K562 (cell line): ENCODE measurements at regions not wholly inside any gene's neighbourhood (a gene's known extent, or its start where the extent isn't known, plus 50 kb on each side); places are given as distances from the start of the nearest gene placed in this dataset.

Experiments used
- ATAC-seq: fragments of 200-7000 bp; cut with Tn5 transposase; 3 replicates; pipeline ENCODE4 v1.9.1; 2020; ENCODE audit warnings: moderate library complexity
- BruUV-seq: library from RNA; stranded (reverse); fragments of 400-500 nt; replicated peaks from 2 replicates; lab custom pipeline; 2021; lab: Mats Ljungman, UMichigan
- CTCF ChIA-PET: fragments of 300-600 bp; formaldehyde crosslinking; extraction: SDS; loops from one replicate; lab custom pipeline; 2021; ENCODE audit warnings: low intra/inter-chr PET ratio; lab: Yijun Ruan, JAX
- POLR2A ChIA-PET: fragments of 300-600, 350-650 bp; sonication (Branson Sonifier 250); formaldehyde crosslinking; extraction: SDS; loops from one replicate; lab custom pipeline; 2021; ENCODE audit warnings: antibody characterized with exemption, inconsistent platforms; lab: Yijun Ruan, JAX
- DNase-seq, 4 experiments: peaks; one replicate each; pipeline versions ENCODE4 v3.0.0 to v3.0.0-alpha.2; 2011 to 2018; ENCODE audit warnings: low spot score in 3 of 4, mixed read lengths in 3 of 4; ENCODE audit errors: extremely low read depth in 1 of 4
- FAIRE-seq: peaks from 2 replicates; lab custom pipeline; 2011; peaks lifted over from hg19 to GRCh38; lab: Jason Lieb, UNC
- H2AFZ ChIP-seq: 2 replicates; pipeline ENCODE4 v1.6.0; 2011; ENCODE audit warnings: low read depth, low read length, control low read depth, inconsistent platforms
- H3K27ac ChIP-seq: fragments of 200-600 bp; 3 replicates; pipeline ENCODE4 v1.8.0; 2011; ENCODE audit warnings: low read depth, mild to moderate bottlenecking, control low read depth, inconsistent platforms, low read length, moderate library complexity, mixed read lengths; ENCODE audit errors: extremely low read depth
- H3K27me3 ChIP-seq, 2 experiments: fragments of 300-600 bp in 1 of 2; 2 replicates in 1 of 2; 3 replicates in 1 of 2; pipeline versions ENCODE4 v1.6.0 to v1.8.0; 2011; ENCODE audit warnings: inconsistent platforms in 2 of 2, low read length in 2 of 2, mild to moderate bottlenecking in 1 of 2, mixed read lengths in 1 of 2, moderate library complexity in 1 of 2; ENCODE audit not compliant: control insufficient read depth in 2 of 2, insufficient read depth in 2 of 2
- H3K36me3 ChIP-seq: fragments of 300-600 bp; 3 replicates; pipeline ENCODE4 v1.8.0; 2011; ENCODE audit warnings: mild to moderate bottlenecking, low read length, inconsistent platforms; ENCODE audit not compliant: control insufficient read depth, insufficient read depth
- H3K4me1 ChIP-seq, 2 experiments: fragments of 200-600 bp in 1 of 2; replicated peaks in 1 of 2; 2 replicates in 1 of 2; 3 replicates in 1 of 2; pipeline versions ENCODE4 v1.5.1 to v1.8.0; 2011; ENCODE audit warnings: inconsistent platforms in 2 of 2, low read length in 2 of 2, mild to moderate bottlenecking in 1 of 2, mixed read lengths in 1 of 2, moderate library complexity in 1 of 2; ENCODE audit not compliant: control insufficient read depth in 2 of 2, insufficient read depth in 2 of 2
- H3K4me2 ChIP-seq: 2 replicates; pipeline ENCODE4 v1.6.1; 2011; ENCODE audit warnings: low read length, control low read depth, inconsistent platforms, mixed read lengths; ENCODE audit not compliant: insufficient read depth
- H3K4me3 ChIP-seq: fragments of 200-600 bp; sonication (generic), shearing (Covaris generic); 2 replicates; pipeline ENCODE4 v1.5.1; 2016; ENCODE audit warnings: control low read depth, inconsistent platforms
- H3K79me2 ChIP-seq: fragments of 200-600 bp; 3 replicates; pipeline ENCODE4 v1.8.0; 2011; ENCODE audit warnings: low read length, inconsistent platforms; ENCODE audit not compliant: control insufficient read depth, insufficient read depth
- H3K9ac ChIP-seq, 2 experiments: 2 replicates each; pipeline versions ENCODE4 v1.6.0 to v1.6.1; 2011; ENCODE audit warnings: low read depth in 2 of 2, low read length in 2 of 2, control low read depth in 1 of 2, inconsistent platforms in 1 of 2, mild to moderate bottlenecking in 1 of 2, mixed read lengths in 1 of 2; ENCODE audit not compliant: insufficient read depth in 1 of 2
- H3K9me1 ChIP-seq: one replicate; pipeline ENCODE4 v1.6.0; 2011; ENCODE audit warnings: inconsistent platforms, mild to moderate bottlenecking, low read length, moderate library complexity; ENCODE audit not compliant: control insufficient read depth, insufficient read depth
- H3K9me3 ChIP-seq: replicated peaks from 2 replicates; pipeline ENCODE4 v1.5.1; 2011; ENCODE audit warnings: low read depth, low read length, inconsistent platforms; ENCODE audit not compliant: control insufficient read depth, insufficient read depth
- H4K20me1 ChIP-seq: replicated peaks from 2 replicates; pipeline ENCODE4 v1.6.1; 2011; ENCODE audit warnings: low read length, inconsistent platforms, mixed read lengths; ENCODE audit not compliant: control insufficient read depth, insufficient read depth
- ADNP ChIP-seq: fragments of 200-800 bp; sonication (Bioruptor generic); IDR thresholded peaks from 2 replicates; pipeline ENCODE4 v1.6.1; 2016; ENCODE audit warnings: missing genetic modification characterization, missing compliant biosample characterization
- DIDO1 ChIP-seq: fragments of 450-650 bp; IDR thresholded peaks from 2 replicates; pipeline ENCODE4 v1.6.1; 2016; ENCODE audit warnings: low read depth, missing biosample characterization, missing genetic modification characterization
- POLR2A ChIP-seq: fragments of 450-650 bp; conservative IDR thresholded peaks from 2 replicates; pipeline ENCODE4 v1.6.1; 2016
- PTBP1 ChIP-seq: fragments of 200-400 bp; formaldehyde crosslinking; IDR thresholded peaks from 2 replicates; pipeline ENCODE4 v1.6.1; 2017; ENCODE audit warnings: low read depth, low read length
- PTTG1 ChIP-seq: fragments of 450-650 bp; IDR thresholded peaks from 2 replicates; pipeline ENCODE4 v1.6.1; 2016; ENCODE audit warnings: low read depth, mild to moderate bottlenecking, missing genetic modification characterization, missing compliant biosample characterization
- SMAD3 ChIP-seq: fragments of 450-650 bp; formaldehyde crosslinking; conservative IDR thresholded peaks from 2 replicates; pipeline ENCODE4 v1.4.0; 2020; ENCODE audit warnings: mild to moderate bottlenecking
- ZNF184 ChIP-seq: sonication (generic); formaldehyde crosslinking; IDR thresholded peaks from 2 replicates; pipeline ENCODE4 v1.5.0; 2020; ENCODE audit warnings: missing genetic modification reagents
- WGBS: fragments of 100-300 bp; shearing (Covaris generic); methylation state at CpG from one replicate; pipeline ENCODE4 v1.1.6; 2016; ENCODE audit warnings: low coverage, mixed read lengths; ENCODE audit not compliant: insufficient coverage; ENCODE audit errors: missing lambda C conversion rate; 5-methylcytosine and 5-hydroxymethylcytosine counted together
- in situ Hi-C: fragments of 300-500 bp; cut with MboI; formaldehyde crosslinking; loops from 4 replicates; pipeline ENCODE4 v1.15.0; 2018; ENCODE audit warnings: inconsistent platforms, mixed read lengths
- intact Hi-C: fragments of 100-400 bp; cut with micrococcal nuclease; formaldehyde crosslinking; loops from 2 replicates; pipeline ENCODE4 v1.14.2; 2022
- TF ChIP-seq, protein P1 (sequence below), 2 experiments: fragments of 450-650 bp; formaldehyde crosslinking in 1 of 2; IDR thresholded peaks; 2 replicates each; pipeline versions ENCODE4 v1.4.0 to v1.6.1; 2014 to 2020; ENCODE audit warnings: mild to moderate bottlenecking in 2 of 2, borderline replicate concordance in 1 of 2, low read depth in 1 of 2

DNA sequence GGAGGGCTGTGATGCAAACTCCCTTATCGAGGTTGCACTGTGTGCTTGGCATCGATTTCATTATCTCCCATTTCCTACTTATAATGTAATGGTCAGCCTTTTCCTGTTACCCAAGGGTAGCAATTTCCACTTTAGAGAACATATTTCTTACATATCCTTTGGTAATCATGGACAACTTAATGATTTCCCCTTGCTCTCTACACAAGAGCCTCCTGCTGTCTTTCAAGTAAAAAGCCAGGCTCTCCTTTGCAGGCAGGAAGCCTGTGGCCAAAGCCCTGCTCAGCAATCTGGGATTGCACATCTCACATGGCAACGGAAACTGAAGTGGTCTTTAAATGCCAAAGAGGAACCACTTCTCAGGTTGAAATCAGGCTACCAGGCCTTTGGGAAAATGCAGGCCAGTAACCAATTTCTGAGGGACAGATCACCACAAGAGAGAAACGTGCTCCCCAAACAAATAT lies 86.7 kb upstream of the IKZF1 start:
- Histone ChIP-seq H3K27ac (no peak overlapping the region), H3K4me2 (no peak overlapping the region), H4K20me1 (no peaks in the 10 kb centered on the region), H3K9ac (no peak overlapping the region), H3K4me3 (no peak overlapping the region), H3K36me3 (no peaks in the 10 kb centered on the region)
- no TSS peak for BruUV-seq
- ChIA-PET POLR2A (interaction anchor here (1.7 kb wide), 1 partner anchor 10 kb away, joined by 7 read pairs; no protein-coding TSS in a partner anchor), CTCF (no interaction called here)
- ATAC-seq: no peak
- 12% methylated on average over 4 of the region's 4 CpGs for WGBS
- TF ChIP-seq POLR2A: no peak
- TF ChIP-seq PTBP1: no peak
- no peak for TF ChIP-seq SMAD3 (CRISPR knock-in tag)
- no peak for TF ChIP-seq ZNF184
- TF ChIP-seq ADNP: no peak
- no peak for TF ChIP-seq PTTG1 (tag)
- TF ChIP-seq, all 486 proteins: peak for 0
- in situ Hi-C loops: no loop called here
- Histone ChIP-seq H3K9me3 (peaks cover 3% of the 10 kb centered on the region; the same call in 1 of the 2 replicates), H3K27me3 (peaks cover 0 to 9% of the 10 kb centered on the region in 2 experiments; a peak in 1 of 5 replicates), H3K9me1 (no peaks in the 10 kb centered on the region), H3K4me1 (peaks cover 0 to 9% of the 10 kb centered on the region in 2 experiments; a peak in 4 of 5 replicates), H2AFZ (no peak overlapping the region), H3K79me2 (no peaks in the 10 kb centered on the region)
- intact Hi-C loops: no loop called here
- FAIRE-seq (no peak), DNase-seq (no peak)

DNA sequence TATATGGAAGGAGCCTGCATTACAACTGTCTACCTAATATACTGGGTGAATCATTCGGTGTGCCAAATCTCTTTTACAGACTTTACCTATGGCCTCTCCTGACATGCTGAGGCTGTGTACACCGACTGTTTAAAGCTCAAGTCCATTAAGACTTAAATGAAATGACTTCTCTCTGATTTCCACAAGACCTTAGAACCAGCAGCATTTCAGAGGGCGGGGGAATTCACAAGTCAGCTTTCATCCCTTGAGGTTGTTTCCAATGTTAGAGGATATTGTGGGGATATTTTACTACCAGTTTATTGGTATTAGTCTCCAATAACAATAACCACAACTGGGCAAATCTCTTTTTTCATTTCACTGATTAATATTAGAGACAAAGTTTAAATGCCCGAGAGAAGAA lies 87.1 kb upstream of the IKZF1 start:
- TF ChIP-seq DIDO1: no peak
- TF ChIP-seq, protein P1, sequence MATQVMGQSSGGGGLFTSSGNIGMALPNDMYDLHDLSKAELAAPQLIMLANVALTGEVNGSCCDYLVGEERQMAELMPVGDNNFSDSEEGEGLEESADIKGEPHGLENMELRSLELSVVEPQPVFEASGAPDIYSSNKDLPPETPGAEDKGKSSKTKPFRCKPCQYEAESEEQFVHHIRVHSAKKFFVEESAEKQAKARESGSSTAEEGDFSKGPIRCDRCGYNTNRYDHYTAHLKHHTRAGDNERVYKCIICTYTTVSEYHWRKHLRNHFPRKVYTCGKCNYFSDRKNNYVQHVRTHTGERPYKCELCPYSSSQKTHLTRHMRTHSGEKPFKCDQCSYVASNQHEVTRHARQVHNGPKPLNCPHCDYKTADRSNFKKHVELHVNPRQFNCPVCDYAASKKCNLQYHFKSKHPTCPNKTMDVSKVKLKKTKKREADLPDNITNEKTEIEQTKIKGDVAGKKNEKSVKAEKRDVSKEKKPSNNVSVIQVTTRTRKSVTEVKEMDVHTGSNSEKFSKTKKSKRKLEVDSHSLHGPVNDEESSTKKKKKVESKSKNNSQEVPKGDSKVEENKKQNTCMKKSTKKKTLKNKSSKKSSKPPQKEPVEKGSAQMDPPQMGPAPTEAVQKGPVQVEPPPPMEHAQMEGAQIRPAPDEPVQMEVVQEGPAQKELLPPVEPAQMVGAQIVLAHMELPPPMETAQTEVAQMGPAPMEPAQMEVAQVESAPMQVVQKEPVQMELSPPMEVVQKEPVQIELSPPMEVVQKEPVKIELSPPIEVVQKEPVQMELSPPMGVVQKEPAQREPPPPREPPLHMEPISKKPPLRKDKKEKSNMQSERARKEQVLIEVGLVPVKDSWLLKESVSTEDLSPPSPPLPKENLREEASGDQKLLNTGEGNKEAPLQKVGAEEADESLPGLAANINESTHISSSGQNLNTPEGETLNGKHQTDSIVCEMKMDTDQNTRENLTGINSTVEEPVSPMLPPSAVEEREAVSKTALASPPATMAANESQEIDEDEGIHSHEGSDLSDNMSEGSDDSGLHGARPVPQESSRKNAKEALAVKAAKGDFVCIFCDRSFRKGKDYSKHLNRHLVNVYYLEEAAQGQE (IDR thresholded peaks at IDR 0.05; ENCODE audit: borderline replicate concordance): no peak
- TF ChIP-seq, protein P1 (CRISPR knock-in tag; IDR thresholded peaks at IDR 0.05; ENCODE audit: low read depth): no peak
- ChIA-PET POLR2A (no interaction called here), CTCF (no interaction called here)
- no peaks in the 10 kb centered on the region for H4K20me1 ChIP-seq
- no peaks in the 10 kb centered on the region for H3K36me3 ChIP-seq
- FAIRE-seq: no peak
- in situ Hi-C loops: no loop called here
- no peaks in the 10 kb centered on the region for H3K79me2 ChIP-seq
- H3K27me3 ChIP-seq: peaks cover 0 to 9% of the 10 kb centered on the region in 2 experiments; a peak in 1 of 5 replicates
- BruUV-seq: no TSS peak
- DNase-seq: no peak
- H2AFZ ChIP-seq: no peak overlapping the region
- 34% methylated on average over 4 of the region's 4 CpGs for WGBS
- peaks cover 0 to 11% of the 10 kb centered on the region in 2 experiments; a peak in 4 of 5 replicates for H3K4me1 ChIP-seq
- intact Hi-C loops: no loop called here
- peaks cover 3% of the 10 kb centered on the region; the same call in 1 of the 2 replicates for H3K9me3 ChIP-seq
- no peak overlapping the region for H3K4me3 ChIP-seq
- H3K9me1 ChIP-seq: no peaks in the 10 kb centered on the region
- no peak overlapping the region for H3K27ac ChIP-seq
- H3K9ac ChIP-seq: no peak overlapping the region
- no peak for ATAC-seq
- H3K4me2 ChIP-seq: no peak overlapping the region
